Adrenal gland (tissue), 5 donors: ENCODE measurements at regions not wholly inside any gene's neighbourhood (a gene's known extent, or its start where the extent isn't known, plus 50 kb on each side); places are given as distances from the start of the nearest gene placed in this dataset.

ENCODE experiments used
- CTCF ChIP-seq, 6 experiments: fragments of 450-650 bp in 4 of 6; fragments of 200-600 bp in 2 of 6; sonication (generic) in 1 of 6; IDR thresholded peaks; 1 replicate in 5 of 6; 2 replicates in 1 of 6; pipeline versions ENCODE4 v1.5.1 to v1.8.0; 2016 to 2021; ENCODE audit warnings: antibody characterized with exemption in 6 of 6, mild to moderate bottlenecking in 2 of 6, moderate library complexity in 1 of 6
- POLR2A ChIP-seq, 2 donors: fragments of 450-650 bp; IDR thresholded peaks; one replicate each; pipeline ENCODE4 v1.6.1; 2017; ENCODE audit warnings: antibody characterized with exemption in 2 of 2, mild to moderate bottlenecking in 2 of 2, moderate library complexity in 1 of 2
- donor health status: DM: no; HTN: no; CAD: no.

DNA sequence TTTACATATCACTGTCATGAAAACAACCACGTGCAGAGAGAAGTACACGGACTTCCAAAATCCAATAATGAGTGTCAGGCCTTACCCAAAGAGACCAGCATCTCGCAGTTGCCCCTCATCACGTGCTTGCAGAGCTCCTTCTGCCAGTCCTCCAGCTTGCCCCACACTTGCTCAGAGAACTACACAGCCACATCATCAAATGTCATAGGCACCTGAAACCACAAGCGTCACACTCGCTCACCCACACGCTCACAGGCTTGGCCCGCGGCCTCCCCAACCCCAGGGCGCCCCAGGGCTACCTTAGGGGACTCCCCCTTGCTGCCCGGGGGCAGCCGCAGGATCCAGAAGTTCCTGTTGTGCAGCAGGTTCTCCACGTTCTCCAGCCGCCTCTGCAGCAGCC, 123.4 kb upstream of the ZNF746 start:
- TF ChIP-seq CTCF (IDR thresholded peaks at IDR 0.05) (no peak), POLR2A (IDR thresholded peaks at IDR 0.05) (no peak)
